IMR-90 (cell line): ENCODE measurements at regions not wholly inside any gene's neighbourhood (a gene's known extent, or its start where the extent isn't known, plus 50 kb on each side); places are given as distances from the start of the nearest gene placed in this dataset.

Experiments used
- CTCF ChIP-seq: conservative IDR thresholded peaks from 2 replicates; pipeline ENCODE4 v1.5.1; 2012; ENCODE audit warnings: mild to moderate bottlenecking, low read depth, low read length, improper control_type of control experiment
- RFX5 ChIP-seq: IDR thresholded peaks from 2 replicates; pipeline ENCODE4 v1.8.0; 2012; ENCODE audit warnings: low read depth, mild to moderate bottlenecking, low read length, moderate library complexity

GRCh38 chr10:43880160-43880559 is 231.5 kb upstream of the ZNF32 start:
- no peak for TF ChIP-seq CTCF
- no peak for TF ChIP-seq RFX5
